Heart left ventricle (tissue), 13 donors: ENCODE measurements at regions not wholly inside any gene's neighbourhood (a gene's known extent, or its start where the extent isn't known, plus 50 kb on each side); places are given as distances from the start of the nearest gene placed in this dataset.

Source experiments
- CTCF ChIP-seq, 12 donors: fragments of 200-600 bp; sonication (generic) in 4 of 12; IDR thresholded peaks; one replicate each; pipeline versions ENCODE4 v1.5.0 to v1.8.0; 2018 to 2022; ENCODE audit warnings: antibody characterized with exemption in 12 of 12, mild to moderate bottlenecking in 5 of 12
- POLR2A ChIP-seq, 2 donors: fragments of 450-650 bp; IDR thresholded peaks; one replicate each; pipeline ENCODE4 v1.6.1; 2017; ENCODE audit warnings: antibody characterized with exemption in 2 of 2, mild to moderate bottlenecking in 2 of 2, moderate library complexity in 2 of 2
- donor health status: ischemic (EF 13 %, LVEDD 7.1; RV severe dilation, severe dysfunction).
- donor health status: DM: no; HTN: yes; CAD: no.
- donor health status: DM: no; HTN: no; CAD: no.
- donor health status: ischemic (EF 25% LVEDD 6.9; RV normal size, moderate dysfunction).
- donor health status: ischemic (EF 25% LVEDD 5.7; RV mildly dilated, moderate dysfunction).
- donor health status: ischemic (EF 35%, LVEDD 5.7; RV mildly dilated, moderate dysfunction).
- donor health status: nonischemic (EF 11% LVEDD 7.7; RV severe dilation, severe dysfunction).
- donor health status: DM: yes; HTN: yes; CAD: no.
- donor health status: PGD.
- donor health status: ischemic (EF 29% LVEDD 5.4; RV normal size, mild dysfunction).
- donor health status: nonischemic (EF 23%, LVEDD 6.1; RV moderate dilation, normal function).

DNA sequence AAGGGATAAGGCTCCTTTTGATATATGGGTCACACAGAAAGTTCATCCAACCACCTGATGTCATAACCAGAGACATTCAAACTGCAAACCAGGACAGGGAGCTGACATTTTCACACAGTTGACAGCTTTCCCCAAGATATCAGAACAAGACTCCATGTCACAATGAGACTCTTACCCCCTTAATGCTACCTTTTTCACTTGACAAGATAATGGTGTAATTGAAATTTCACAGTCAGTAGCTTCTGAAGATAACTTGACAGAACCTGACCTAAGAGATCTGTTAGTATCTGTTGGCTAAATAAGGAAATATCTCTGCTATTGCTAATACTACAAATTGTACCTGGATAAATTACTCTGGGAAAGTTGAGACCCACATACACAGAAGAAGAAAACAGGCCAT, 187.3 kb downstream of the C12orf50 start:
- TF ChIP-seq CTCF (IDR thresholded peaks at IDR 0.05), result no peak
- TF ChIP-seq POLR2A (IDR thresholded peaks at IDR 0.05), result no peak
